GM19468 (cell line): ENCODE measurements at regions not wholly inside any gene's neighbourhood (a gene's known extent, or its start where the extent isn't known, plus 50 kb on each side); places are given as distances from the start of the nearest gene placed in this dataset.

Experiments
- ATAC-seq: cut with Tn5 transposase; IDR thresholded peaks from one replicate; pipeline ENCODE4 v1.9.1; 2021; ENCODE audit warnings: mild to moderate bottlenecking, moderate library complexity, moderate number of reproducible peaks; ENCODE audit not compliant: unreplicated experiment; ENCODE audit errors: extremely low read depth

GRCh38 chrX:68908071-68908470 lies 79.2 kb downstream of the EFNB1 start:
- no peak for ATAC-seq

- no peak for ATAC-seq
Measured at GRCh38 chrX:68902706-68903504, 74.1 kb downstream of the EFNB1 start.

DNA sequence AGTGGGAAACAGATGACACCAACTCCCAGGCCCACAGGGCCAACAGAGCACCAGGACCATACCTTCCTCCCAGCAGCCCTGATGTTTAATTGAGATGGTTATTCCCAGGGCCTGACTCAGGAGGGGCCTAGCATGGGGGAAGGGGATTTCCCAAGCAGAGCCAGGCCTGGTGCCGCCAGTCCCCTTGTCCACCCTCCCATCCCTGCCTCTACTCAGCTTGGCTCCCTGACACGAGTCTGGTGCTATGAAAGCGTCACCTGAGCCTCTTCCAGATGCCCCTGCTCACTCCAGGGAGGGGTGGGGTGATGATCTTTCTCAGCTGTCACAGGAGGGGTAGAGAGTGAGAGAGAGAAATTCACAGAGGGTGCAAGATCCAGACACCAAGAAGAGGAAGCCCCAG lies 72.7 kb downstream of the EFNB1 start:
- ATAC-seq, result no peak

GRCh38 chrX:68898598-68898997 lies 69.8 kb downstream of the EFNB1 start:
- ATAC-seq, result no peak

GRCh38 chrX:68897118-68897945 lies 68.5 kb downstream of the EFNB1 start:
- ATAC-seq, result no peak

GRCh38 chrX:68896581-68896980 lies 67.8 kb downstream of the EFNB1 start:
- no peak for ATAC-seq

DNA sequence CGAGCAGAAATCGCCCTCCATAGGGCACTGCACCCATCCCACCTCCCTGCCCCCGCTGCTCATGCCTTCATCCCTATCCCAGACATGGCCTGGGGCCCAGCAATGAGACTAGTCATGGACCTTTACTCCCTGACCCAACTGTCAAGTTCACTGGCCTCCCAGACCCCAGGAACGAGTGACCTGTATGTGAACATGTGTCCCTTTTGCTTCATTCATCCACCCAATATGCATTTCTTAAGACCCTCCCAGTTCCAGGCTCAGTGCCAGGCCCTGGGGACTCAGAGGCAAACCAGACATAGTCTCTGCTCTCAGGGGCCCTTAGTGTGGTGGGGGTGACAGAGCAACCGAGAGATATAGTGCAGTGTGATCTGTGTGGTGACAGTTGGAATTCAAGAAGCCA lies 67.0 kb downstream of the EFNB1 start:
- no peak for ATAC-seq

DNA sequence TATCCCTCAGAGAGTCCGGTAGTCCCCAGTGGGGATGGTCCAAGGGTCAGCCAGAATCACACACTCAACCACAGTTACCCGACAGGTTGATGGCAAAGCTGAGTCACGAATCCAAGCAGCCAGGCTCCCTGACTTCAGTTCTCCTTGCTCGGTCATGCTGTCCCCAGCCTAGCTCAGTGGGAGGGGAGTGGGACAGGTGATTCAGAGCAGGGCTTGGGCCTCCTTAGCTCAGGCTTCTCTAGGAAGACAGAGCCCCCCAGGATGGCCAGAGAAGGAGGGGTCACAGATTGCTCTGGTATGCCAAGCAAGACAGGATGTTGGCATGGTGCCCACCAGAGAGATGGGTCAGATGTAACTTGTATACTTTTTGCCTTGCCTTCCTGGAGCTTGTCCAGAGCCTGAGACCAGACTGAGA lies 66.5 kb downstream of the EFNB1 start:
- ATAC-seq, result no peak

GRCh38 chrX:68894513-68895340 lies 65.9 kb downstream of the EFNB1 start:
- ATAC-seq, result no peak

- no peak for ATAC-seq
Measured at GRCh38 chrX:68894142-68894512, 65.3 kb downstream of the EFNB1 start.

DNA sequence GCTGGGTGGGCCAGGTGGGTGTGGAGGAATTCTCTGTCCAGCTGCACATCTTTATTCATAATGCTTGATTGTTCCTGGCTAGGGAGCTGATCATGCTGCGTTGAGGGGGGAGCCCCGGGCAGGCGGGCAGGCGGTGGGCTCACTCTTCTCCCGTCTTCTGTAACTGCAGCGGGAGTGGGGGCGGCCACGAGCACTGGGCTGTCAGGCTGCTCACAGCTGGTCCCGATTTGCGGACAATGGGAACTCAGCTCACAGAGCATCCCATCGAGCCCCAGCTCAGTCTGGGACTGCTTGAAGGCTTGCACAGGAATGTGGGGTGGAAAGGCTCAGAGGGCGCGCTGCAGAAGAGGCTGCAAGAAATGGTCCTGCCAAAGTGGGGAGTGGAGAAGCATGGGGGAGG lies 63.8 kb downstream of the EFNB1 start:
- ATAC-seq, result no peak

DNA sequence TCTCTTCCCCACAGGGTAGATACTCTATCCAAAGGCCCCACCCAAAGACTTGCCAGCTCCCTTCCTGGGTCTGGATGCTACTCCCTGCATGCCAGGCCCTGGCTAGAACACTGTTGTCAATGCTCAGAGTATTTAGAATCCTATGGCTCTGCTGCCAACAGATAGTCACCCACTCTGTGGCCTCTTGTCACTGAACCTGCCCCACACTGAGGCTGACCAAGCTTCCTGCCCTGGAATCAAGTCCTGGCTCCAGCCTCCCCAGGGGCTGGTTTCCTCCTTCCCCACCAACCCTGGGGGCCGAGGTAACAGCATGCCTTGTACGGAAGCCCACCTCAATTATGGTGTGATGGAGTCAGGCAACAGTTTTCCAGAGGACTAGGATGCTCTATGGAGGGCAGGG lies 63.3 kb downstream of the EFNB1 start:
- ATAC-seq, result no peak
